ENCODE measurements at regions not wholly inside any gene's neighbourhood (a gene's known extent, or its start where the extent isn't known, plus 50 kb on each side); places are given as distances from the start of the nearest gene placed in this dataset.

DNA sequence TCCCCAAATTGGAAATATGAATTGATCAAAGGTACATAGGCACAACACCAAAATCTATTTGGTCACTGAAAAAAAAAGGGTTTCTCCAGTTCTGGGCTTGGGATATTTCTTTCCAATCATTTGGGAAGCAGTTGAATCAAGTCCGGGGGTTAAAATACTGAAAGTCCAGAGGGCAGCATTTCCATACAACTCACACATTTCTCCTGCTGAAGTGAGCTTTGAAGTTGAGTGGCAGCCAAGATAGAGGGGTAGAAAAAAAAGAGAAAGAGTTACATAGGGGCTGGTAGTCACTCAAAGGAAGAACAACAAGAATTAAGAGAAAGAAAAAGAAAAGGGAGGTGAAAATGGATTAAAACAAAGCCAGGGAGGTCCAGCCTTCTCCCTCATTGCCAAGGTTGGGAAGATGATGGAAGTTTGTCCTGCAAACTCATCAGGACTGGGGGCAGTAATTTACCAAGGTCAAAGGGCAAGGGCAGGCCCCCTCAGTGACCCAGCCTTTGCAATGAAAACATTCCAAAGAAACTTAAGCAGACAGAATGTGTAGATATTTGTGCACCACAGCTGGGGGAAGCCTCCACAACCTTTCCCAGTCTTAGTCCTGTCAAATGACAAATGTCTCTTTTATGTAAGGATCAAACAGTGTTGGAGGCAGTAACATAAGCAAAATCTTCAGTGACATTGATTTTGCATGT is 525.3 kb upstream of the JARID2 start:
- in situ Hi-C loops (cut with MboI; ENCODE audit: low sequenced_read_pairs), result no loop called here

DNA sequence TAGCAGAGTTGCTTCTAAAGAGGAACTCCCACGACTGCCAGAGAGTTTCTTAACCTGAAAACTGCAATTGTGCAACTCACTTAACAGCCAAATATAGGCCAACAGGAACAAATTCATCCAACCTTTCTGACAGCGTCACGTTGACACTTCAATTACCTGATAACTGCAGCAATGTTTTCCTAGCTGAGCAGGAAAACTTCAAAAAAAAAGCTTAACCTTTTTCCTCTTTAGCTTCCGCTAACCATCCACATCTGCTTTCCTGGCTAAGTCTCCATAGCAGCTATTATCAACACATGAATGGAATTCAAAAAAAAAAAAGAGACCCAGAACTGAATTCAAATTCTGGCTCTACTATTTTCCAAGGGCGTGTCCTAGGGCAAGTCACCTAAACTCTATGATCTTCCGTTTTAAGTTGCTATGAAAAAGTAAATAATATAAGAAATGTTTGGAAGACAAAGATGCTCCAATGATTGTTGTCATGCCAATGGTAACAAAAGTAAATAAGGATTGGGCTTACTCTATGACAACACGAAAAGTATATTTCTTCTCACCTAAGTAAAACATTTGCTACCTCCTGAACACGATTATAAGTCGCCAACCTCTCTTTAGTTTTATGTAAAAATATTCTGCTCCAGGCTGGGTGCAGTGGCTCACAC is 524.6 kb upstream of the JARID2 start:
- in situ Hi-C loops (cut with MboI; ENCODE audit: low sequenced_read_pairs), result no loop called here

GRCh38 chr6:14722001-14722562 is 523.8 kb upstream of the JARID2 start:
- in situ Hi-C loops (cut with MboI; ENCODE audit: low sequenced_read_pairs), result no loop called here

DNA sequence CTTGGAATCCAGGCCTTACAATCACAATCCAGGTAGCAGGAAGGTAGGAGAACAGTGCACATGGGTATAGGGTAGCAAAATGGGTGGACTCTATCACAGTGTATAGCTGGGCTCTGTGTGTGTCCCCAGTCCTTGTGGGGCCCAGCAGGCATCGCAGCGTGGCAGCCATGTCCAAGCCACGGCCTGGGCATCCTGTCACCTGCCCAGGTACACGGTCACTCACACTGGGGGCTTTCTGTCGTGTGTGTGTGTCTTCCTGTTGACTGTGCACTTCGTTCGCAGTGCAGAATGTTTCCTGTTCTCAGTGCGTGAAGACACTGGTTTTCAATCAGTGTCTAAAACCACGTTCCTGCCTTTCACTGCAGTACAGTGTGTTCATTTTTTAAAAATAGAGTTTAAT is 523.2 kb upstream of the JARID2 start:
- in situ Hi-C loops (cut with MboI; ENCODE audit: low sequenced_read_pairs), result no loop called here

GRCh38 chr6:14723535-14724086 is 522.3 kb upstream of the JARID2 start:
- in situ Hi-C loops (cut with MboI; ENCODE audit: low sequenced_read_pairs), result no loop called here

GRCh38 chr6:14724549-14724948 is 521.3 kb upstream of the JARID2 start:
- in situ Hi-C loops (cut with MboI; ENCODE audit: low sequenced_read_pairs), result no loop called here

DNA sequence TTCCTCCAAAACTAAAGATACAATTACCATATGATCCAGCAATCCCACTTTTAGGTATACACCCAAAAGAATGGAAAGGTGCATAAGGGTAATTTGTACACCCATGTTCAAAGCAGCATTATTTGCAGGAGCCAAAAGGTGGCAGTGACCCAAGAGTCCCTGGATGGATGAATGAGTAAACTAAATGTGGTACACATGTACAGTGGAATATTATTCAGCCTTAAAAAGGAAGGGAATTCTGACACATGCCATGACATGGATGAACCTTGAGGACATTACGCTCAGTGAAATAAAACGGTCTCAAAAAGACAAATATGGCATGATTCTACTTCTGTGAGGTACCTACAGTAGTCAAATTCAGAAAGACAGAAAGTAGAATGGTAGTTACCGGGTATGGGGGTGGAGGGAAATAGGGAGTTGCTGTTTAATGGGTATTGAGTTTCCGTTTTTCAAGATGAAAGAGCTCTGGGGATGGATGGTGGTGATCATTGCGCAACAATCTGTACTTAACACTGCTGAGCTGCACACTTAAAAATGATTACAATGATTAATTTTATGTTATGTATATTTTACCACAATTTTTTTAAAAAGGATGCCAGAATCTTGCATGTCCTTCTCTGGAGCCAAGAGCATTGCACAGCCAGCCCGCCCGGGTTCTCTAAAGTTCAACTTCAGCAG is 518.9 kb upstream of the JARID2 start:
- in situ Hi-C loops (cut with MboI; ENCODE audit: low sequenced_read_pairs), result no loop called here

GRCh38 chr6:14727494-14728395 is 518.1 kb upstream of the JARID2 start:
- in situ Hi-C loops (cut with MboI; ENCODE audit: low sequenced_read_pairs), result no loop called here

DNA sequence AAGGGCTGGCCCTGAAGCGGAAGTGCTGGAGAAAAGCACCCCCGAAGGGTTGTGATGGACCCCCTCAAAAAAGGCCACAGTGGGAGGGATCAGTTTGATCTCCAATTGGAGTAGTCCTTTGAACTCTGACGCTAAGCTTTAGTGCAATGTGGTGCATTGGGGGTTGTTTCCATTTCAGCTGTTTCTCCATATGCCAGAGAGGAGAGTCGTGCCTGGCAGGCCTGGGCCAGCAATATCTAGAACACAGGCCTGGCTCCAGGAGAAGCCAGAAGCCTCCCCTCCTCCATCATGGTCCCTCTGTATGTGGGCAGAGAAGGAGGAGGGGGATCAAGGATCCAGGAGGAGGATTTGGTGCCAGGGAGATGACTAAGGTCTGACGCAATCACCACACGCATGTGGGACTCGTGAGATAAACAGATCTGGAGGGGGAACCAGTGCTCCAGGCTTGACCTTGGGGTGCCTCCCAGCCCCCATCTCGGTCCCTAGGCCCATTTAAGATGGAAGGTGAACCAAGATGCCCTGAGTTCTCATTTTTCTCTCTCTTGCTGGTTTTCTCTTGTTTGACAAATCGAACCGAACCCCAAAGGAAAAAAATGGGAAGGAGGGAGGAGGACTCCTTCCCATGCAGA is 517.4 kb upstream of the JARID2 start:
- in situ Hi-C loops (cut with MboI; ENCODE audit: low sequenced_read_pairs), result no loop called here

- in situ Hi-C loops (cut with MboI; ENCODE audit: low sequenced_read_pairs), result no loop called here
These were observed 516.6 kb upstream of the JARID2 start for GRCh38 chr6:14729129-14729871.

DNA sequence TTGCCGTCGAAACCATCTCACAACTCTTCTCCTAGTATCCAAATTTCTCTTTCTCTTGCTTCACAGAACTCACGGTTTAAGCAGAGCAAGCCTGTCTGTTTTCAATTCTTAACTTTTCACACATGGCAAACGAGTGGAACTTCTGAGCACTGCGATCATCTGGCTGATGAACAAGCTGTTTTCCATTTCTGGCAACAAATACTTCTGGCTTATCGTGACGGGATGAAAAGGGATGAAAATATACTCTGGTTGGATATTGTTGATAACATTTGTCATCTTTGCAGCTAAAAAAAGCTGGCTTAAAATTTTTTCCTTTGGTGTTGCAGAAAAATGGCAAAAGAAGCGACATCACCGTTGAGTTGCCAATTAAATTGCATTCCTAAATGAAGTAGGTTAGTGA is 515.2 kb upstream of the JARID2 start:
- in situ Hi-C loops (cut with MboI; ENCODE audit: low sequenced_read_pairs), result no loop called here

GRCh38 chr6:14731611-14732010 is 514.3 kb upstream of the JARID2 start:
- in situ Hi-C loops (cut with MboI; ENCODE audit: low sequenced_read_pairs), result no loop called here

DNA sequence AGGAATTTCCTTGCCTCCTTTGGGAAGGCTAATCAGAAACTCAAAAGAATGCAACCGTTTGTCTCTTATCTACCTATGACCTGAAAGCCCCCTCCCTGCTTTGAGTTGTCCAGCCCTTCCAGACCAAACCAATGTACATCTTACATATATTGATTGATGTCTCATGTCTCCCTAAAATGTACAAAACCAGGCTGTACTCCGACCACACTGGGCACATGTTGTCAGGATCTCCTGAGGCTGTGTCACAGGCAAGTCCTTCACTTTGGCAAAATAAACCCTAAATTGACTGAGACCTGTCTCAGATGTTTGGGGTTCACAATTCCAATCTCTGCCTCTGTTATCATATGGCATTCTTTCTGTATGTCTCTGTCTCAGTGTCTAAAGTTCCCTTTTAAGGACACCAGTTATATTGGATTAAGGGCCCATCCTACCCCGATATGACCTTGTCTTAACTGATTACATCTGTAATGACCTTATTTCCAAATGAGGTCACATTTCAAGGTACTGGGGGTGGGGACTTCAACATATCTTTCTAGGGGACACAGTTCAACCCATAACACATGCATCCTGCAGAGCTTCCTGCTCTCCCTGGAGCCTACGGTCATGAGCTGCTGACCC is 513.5 kb upstream of the JARID2 start:
- in situ Hi-C loops (cut with MboI; ENCODE audit: low sequenced_read_pairs), result no loop called here

DNA sequence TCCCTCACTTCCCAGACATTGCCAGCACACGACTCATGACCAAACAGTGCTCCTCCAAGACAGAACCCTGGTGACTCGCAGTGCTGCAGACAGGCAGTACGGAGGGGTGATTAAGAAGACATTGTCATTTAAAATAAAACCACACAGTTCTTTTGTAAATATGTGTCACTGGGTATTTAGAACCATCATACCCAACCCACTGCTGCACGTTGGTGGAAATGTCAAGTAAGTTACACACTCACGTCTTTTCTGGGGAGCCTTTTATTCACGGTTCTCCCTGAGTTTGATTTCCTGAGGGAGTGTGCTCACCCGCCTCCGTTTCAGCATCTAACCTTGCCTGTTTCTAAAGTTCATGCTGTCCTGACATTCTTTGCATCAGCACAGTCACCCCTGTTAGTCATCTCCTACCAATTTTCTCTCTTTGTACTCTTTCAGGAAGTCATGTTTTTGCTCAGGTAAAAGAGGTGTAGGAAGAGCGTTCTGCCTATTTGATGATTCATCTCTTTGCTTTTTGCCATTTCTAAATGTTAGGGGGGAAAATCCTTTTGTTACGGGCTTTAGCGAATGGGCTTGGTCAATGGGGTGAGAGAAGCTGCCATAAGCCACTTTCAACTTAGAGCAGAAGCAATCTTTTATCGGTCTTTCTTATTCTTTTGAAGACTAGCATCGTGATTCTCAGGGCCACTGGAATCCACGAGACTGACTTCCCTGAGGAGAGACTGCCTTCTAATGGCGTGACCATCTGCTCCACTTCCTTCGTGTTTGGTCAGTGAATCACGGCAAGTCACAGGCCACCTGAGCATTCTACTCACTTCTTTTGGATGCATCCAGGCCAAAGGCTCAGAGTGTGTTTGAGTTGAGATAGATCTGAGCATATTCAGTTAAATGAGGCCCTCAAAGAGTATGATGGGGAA is 512.8 kb upstream of the JARID2 start:
- in situ Hi-C loops (cut with MboI; ENCODE audit: low sequenced_read_pairs), result no loop called here

DNA sequence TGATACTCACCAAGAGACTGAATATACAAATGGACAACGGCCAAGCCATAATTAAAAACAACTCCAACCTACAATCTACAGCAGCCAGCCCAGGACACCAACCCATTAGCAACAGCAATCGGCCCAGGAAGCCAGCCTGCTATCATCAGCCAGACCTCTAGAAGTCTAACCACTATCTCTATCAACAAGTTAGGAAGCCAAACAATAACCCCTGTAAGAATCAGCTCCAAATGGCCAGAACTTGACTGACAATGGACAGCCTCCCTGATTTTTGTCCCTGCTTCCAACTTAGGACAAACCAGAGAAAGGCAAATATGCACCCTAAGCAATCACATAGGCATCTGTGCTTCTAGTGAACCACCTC is 511.8 kb upstream of the JARID2 start:
- in situ Hi-C loops (cut with MboI; ENCODE audit: low sequenced_read_pairs), result no loop called here

DNA sequence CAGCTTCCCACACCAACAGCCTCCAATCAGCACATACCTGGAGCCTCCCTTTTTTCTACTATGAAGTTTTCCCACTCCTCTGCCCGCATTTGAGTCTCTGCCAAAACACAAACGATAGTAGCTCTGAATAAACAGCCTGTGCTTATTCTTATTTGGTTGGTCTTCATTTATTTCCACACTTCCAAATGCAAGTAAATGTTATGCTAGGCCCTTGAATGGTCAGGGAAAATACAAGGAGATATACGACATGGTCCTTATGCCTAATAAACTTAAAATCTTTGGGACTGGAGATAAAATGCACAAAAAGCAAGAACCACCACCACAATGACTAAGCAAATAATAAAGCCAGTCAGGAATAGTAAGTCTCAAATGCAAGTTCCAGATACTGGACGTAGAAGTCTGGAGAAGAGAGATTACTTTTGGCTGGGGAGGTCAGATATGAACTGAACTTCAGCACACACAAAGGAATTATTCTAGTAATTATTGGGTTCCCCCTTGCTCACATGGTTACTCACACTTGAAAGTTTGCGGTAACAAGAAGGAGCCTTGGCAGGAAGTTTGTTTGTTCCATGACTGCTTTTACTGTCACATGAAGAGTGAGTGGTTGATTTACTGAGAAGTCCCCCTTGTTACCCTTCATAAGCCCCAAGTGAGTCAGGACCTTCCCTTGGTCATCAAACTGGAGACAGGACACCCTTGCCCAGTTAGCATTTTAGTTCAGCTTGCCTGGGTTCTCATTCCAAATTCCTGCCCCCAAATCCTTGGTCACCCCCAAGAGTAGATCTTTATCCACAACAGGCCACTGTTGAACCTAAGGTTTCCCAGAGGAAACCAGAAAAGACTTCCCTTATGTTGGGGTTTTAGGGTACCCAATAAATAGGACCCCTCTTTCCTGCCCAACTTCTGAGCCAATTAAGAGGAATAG is 511.2 kb upstream of the JARID2 start:
- in situ Hi-C loops (cut with MboI; ENCODE audit: low sequenced_read_pairs), result no loop called here

DNA sequence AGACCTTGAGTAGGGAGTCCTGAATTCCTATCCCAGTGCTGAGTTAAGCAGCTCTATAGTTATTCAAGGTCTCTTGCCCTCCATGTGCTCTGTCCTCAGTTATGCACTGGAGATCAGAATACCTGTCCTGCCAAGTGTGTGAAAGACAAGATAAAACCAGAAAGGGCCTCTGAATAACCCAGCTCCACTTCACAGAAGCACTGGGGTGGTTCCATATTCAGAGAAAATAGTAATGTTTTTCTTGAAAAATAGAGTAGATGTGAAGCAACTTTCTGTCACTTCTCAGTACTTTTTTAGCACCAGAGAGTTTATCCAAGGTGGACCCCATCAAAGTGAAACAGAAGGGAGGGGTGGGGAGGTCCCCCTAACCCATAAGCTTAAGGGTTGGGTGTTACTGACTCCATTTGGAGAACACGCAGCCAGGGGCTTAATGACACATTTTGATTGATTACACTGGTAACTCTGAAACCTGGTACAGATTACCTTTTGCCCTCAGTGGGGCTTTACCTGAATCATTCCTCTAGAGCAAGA is 509.8 kb upstream of the JARID2 start:
- in situ Hi-C loops (cut with MboI; ENCODE audit: low sequenced_read_pairs), result no loop called here
